ENCODE measurements at regions not wholly inside any gene's neighbourhood (a gene's known extent, or its start where the extent isn't known, plus 50 kb on each side); places are given as distances from the start of the nearest gene placed in this dataset.

- no peak overlapping the region for H3K4me2 ChIP-seq (ENCODE audit: low read length)
- no peaks in the 10 kb centered on the region for H3K79me2 ChIP-seq (ENCODE audit: insufficient read depth, low read length)
- H3K27ac ChIP-seq (ENCODE audit: low read depth, low read length) = no peak overlapping the region
- H3K27me3 ChIP-seq (ENCODE audit: insufficient read depth, low read length) = no peaks in the 10 kb centered on the region
- TF ChIP-seq CTCF (IDR thresholded peaks at IDR 0.05; ENCODE audit: insufficient read depth, low read depth, low read length) = no peak
- no peak for TF ChIP-seq EZH2 (IDR thresholded peaks at IDR 0.05; ENCODE audit: insufficient read depth, low read length)
- no peaks in the 10 kb centered on the region for H3K9me3 ChIP-seq (ENCODE audit: insufficient read depth, low read depth, low read length)
- DNase-seq (ENCODE audit: low read depth) = no peak
- no peak for FAIRE-seq
- H3K36me3 ChIP-seq (ENCODE audit: insufficient read depth, low read length) = no peaks in the 10 kb centered on the region
- H3K4me3 ChIP-seq (ENCODE audit: insufficient read depth, low read depth, low read length) = no peak overlapping the region
- peaks cover 20% of the 10 kb centered on the region for H3K4me1 Mint-ChIP-seq (ENCODE audit: low read depth, unreplicated experiment)
- no peak overlapping the region for H3K9ac ChIP-seq (ENCODE audit: low read length)
- H2AFZ ChIP-seq (ENCODE audit: low read depth, low read length) = no peak overlapping the region
- no peaks in the 10 kb centered on the region for H4K20me1 ChIP-seq (ENCODE audit: insufficient read depth, low read length)
- H3K27me3 Mint-ChIP-seq (ENCODE audit: low read depth, unreplicated experiment) = no peaks in the 10 kb centered on the region
- H3K4me3 Mint-ChIP-seq (ENCODE audit: unreplicated experiment) = no peak overlapping the region
- H3K36me3 Mint-ChIP-seq (ENCODE audit: low read depth, unreplicated experiment) = no peaks in the 10 kb centered on the region
- no peak overlapping the region for H3K27ac Mint-ChIP-seq (ENCODE audit: unreplicated experiment)
- peaks cover 14% of the 10 kb centered on the region for H3K4me1 ChIP-seq (ENCODE audit: insufficient read depth, low read length)
- H3K9me3 Mint-ChIP-seq (ENCODE audit: unreplicated experiment) = no peaks in the 10 kb centered on the region
These were observed 142.9 kb upstream of the DUSP10 start for GRCh38 chr1:221884821-221885220.

GRCh38 chr1:221881805-221882581, 140.1 kb upstream of the DUSP10 start:
- Histone ChIP-seq H3K79me2 (ENCODE audit: insufficient read depth, low read length) (no peaks in the 10 kb centered on the region), H3K27me3 (ENCODE audit: insufficient read depth, low read length) (no peaks in the 10 kb centered on the region), H3K9me3 (ENCODE audit: insufficient read depth, low read depth, low read length) (no peaks in the 10 kb centered on the region), H3K36me3 (ENCODE audit: insufficient read depth, low read length) (no peaks in the 10 kb centered on the region), H3K4me2 (ENCODE audit: low read length) (no peak overlapping the region), H2AFZ (ENCODE audit: low read depth, low read length) (no peak overlapping the region), H3K4me3 (ENCODE audit: insufficient read depth, low read depth, low read length) (no peak overlapping the region), H3K4me1 (ENCODE audit: insufficient read depth, low read length) (peaks cover 9% of the 10 kb centered on the region), H4K20me1 (ENCODE audit: insufficient read depth, low read length) (no peaks in the 10 kb centered on the region), H3K27ac (ENCODE audit: low read depth, low read length) (no peak overlapping the region), H3K9ac (ENCODE audit: low read length) (no peak overlapping the region)
- FAIRE-seq (no peak), DNase-seq (ENCODE audit: low read depth) (no peak)
- peaks cover 32% of the 10 kb centered on the region for H3K4me1 Mint-ChIP-seq (ENCODE audit: low read depth, unreplicated experiment)
- H3K9me3 Mint-ChIP-seq (ENCODE audit: unreplicated experiment) = no peaks in the 10 kb centered on the region
- no peaks in the 10 kb centered on the region for H3K36me3 Mint-ChIP-seq (ENCODE audit: low read depth, unreplicated experiment)
- no peaks in the 10 kb centered on the region for H3K27me3 Mint-ChIP-seq (ENCODE audit: low read depth, unreplicated experiment)
- no peak overlapping the region for H3K27ac Mint-ChIP-seq (ENCODE audit: unreplicated experiment)
- no peak overlapping the region for H3K4me3 Mint-ChIP-seq (ENCODE audit: unreplicated experiment)
- TF ChIP-seq CTCF (IDR thresholded peaks at IDR 0.05; ENCODE audit: insufficient read depth, low read depth, low read length) = no peak
- no peak for TF ChIP-seq EZH2 (IDR thresholded peaks at IDR 0.05; ENCODE audit: insufficient read depth, low read length)

- DNase-seq (ENCODE audit: low read depth) (peak; percentile 8), FAIRE-seq (no peak)
- H3K27me3 Mint-ChIP-seq (ENCODE audit: low read depth, unreplicated experiment) = no peaks in the 10 kb centered on the region
- H3K79me2 ChIP-seq (ENCODE audit: insufficient read depth, low read length) = no peaks in the 10 kb centered on the region
- no peaks in the 10 kb centered on the region for H3K4me1 ChIP-seq (ENCODE audit: insufficient read depth, low read length)
- no peaks in the 10 kb centered on the region for H3K36me3 ChIP-seq (ENCODE audit: insufficient read depth, low read length)
- no peak overlapping the region for H3K4me2 ChIP-seq (ENCODE audit: low read length)
- H3K36me3 Mint-ChIP-seq (ENCODE audit: low read depth, unreplicated experiment) = no peaks in the 10 kb centered on the region
- H3K9me3 ChIP-seq (ENCODE audit: insufficient read depth, low read depth, low read length) = no peaks in the 10 kb centered on the region
- no peak overlapping the region for H3K9ac ChIP-seq (ENCODE audit: low read length)
- H2AFZ ChIP-seq (ENCODE audit: low read depth, low read length) = no peak overlapping the region
- H3K4me3 Mint-ChIP-seq (ENCODE audit: unreplicated experiment) = no peak overlapping the region
- H3K27ac ChIP-seq (ENCODE audit: low read depth, low read length) = no peak overlapping the region
- no peak overlapping the region for H3K4me3 ChIP-seq (ENCODE audit: insufficient read depth, low read depth, low read length)
- H3K27me3 ChIP-seq (ENCODE audit: insufficient read depth, low read length) = no peaks in the 10 kb centered on the region
- TF ChIP-seq EZH2 (IDR thresholded peaks at IDR 0.05; ENCODE audit: insufficient read depth, low read length) (no peak), CTCF (IDR thresholded peaks at IDR 0.05; ENCODE audit: insufficient read depth, low read depth, low read length) (no peak)
- H4K20me1 ChIP-seq (ENCODE audit: insufficient read depth, low read length) = no peaks in the 10 kb centered on the region
- no peaks in the 10 kb centered on the region for H3K9me3 Mint-ChIP-seq (ENCODE audit: unreplicated experiment)
- H3K27ac Mint-ChIP-seq (ENCODE audit: unreplicated experiment) = peak overlapping the region; percentile 59
- H3K4me1 Mint-ChIP-seq (ENCODE audit: low read depth, unreplicated experiment) = peaks cover 23% of the 10 kb centered on the region
These were observed 138.3 kb upstream of the DUSP10 start for GRCh38 chr1:221880182-221880581.
